Tibial nerve (tissue), 4 donors: ENCODE measurements at regions not wholly inside any gene's neighbourhood (a gene's known extent, or its start where the extent isn't known, plus 50 kb on each side); places are given as distances from the start of the nearest gene placed in this dataset.

ENCODE experiments used
- DNase-seq, 2 donors: peaks; one replicate each; pipeline ENCODE4 v3.0.0-alpha.2; 2019; ENCODE audit warnings: low spot score in 2 of 2
- H3K27ac ChIP-seq, 4 donors: fragments of 200-600 bp; sonication (generic) in 3 of 4; one replicate each; pipeline ENCODE4 v1.5.1; 2017 to 2019; ENCODE audit warnings: mild to moderate bottlenecking in 1 of 4
- H3K27me3 ChIP-seq, 2 donors: fragments of 200-600 bp; sonication (generic) in 1 of 2; one replicate each; pipeline versions ENCODE4 v1.5.1 to v1.6.0; 2017 to 2019
- H3K36me3 ChIP-seq, 3 donors: fragments of 200-600 bp; sonication (generic); one replicate each; pipeline ENCODE4 v1.5.1; 2018 to 2019
- H3K4me1 ChIP-seq, 4 donors: fragments of 200-600 bp; sonication (generic) in 3 of 4; one replicate each; pipeline ENCODE4 v1.5.1; 2017 to 2019
- H3K4me3 ChIP-seq, 4 donors: fragments of 200-600 bp; sonication (generic) in 3 of 4; one replicate each; pipeline ENCODE4 v1.5.1; 2017 to 2019; ENCODE audit warnings: mild to moderate bottlenecking in 1 of 4, moderate library complexity in 1 of 4
- H3K9me3 ChIP-seq, 4 donors: fragments of 200-600 bp; sonication (generic) in 3 of 4; one replicate each; pipeline ENCODE4 v1.5.1; 2017 to 2019
- CTCF ChIP-seq, 5 experiments: fragments of 200-600 bp in 3 of 5; fragments of 450-650 bp in 2 of 5; sonication (generic) in 3 of 5; IDR thresholded peaks; one replicate each; pipeline ENCODE4 v1.5.1; 2016 to 2019; ENCODE audit warnings: antibody characterized with exemption in 5 of 5, mild to moderate bottlenecking in 3 of 5, moderate library complexity in 2 of 5
- EP300 ChIP-seq, 2 donors: sonication (generic); formaldehyde crosslinking; IDR thresholded peaks; one replicate each; pipeline ENCODE4 v1.6.1; 2017; ENCODE audit warnings: antibody characterized with exemption in 2 of 2, mild to moderate bottlenecking in 1 of 2
- POLR2A ChIP-seq, 2 donors: fragments of 450-650 bp; IDR thresholded peaks; one replicate each; pipeline ENCODE4 v1.6.1; 2017; ENCODE audit warnings: antibody characterized with exemption in 2 of 2, mild to moderate bottlenecking in 2 of 2, moderate library complexity in 2 of 2
- WGBS, 2 donors: methylation state at CpG; one replicate each; pipeline ENCODE4 v1.1.5; 2018; 5-methylcytosine and 5-hydroxymethylcytosine counted together

GRCh38 chr12:115085594-115085993, 401.6 kb upstream of the TBX3 start:
- no peak for DNase-seq
- no peaks in the 10 kb centered on the region for H3K4me1 ChIP-seq
- no peaks in the 10 kb centered on the region for H3K36me3 ChIP-seq
- TF ChIP-seq CTCF (IDR thresholded peaks at IDR 0.05) = no peak
- TF ChIP-seq EP300 (IDR thresholded peaks at IDR 0.05) = no peak
- no peak for TF ChIP-seq POLR2A (IDR thresholded peaks at IDR 0.05)
- 93 to 94% methylated on average over 7 of the region's 7 CpGs for WGBS, 2 donors
- no peak overlapping the region for H3K4me3 ChIP-seq
- no peak overlapping the region for H3K27ac ChIP-seq
- H3K9me3 ChIP-seq = no peaks in the 10 kb centered on the region
- H3K27me3 ChIP-seq = no peaks in the 10 kb centered on the region

GRCh38 chr12:115079760-115080159, 395.8 kb upstream of the TBX3 start:
- Histone ChIP-seq H3K27me3 (no peaks in the 10 kb centered on the region), H3K36me3 (no peaks in the 10 kb centered on the region), H3K4me3 (no peak overlapping the region), H3K4me1 (no peaks in the 10 kb centered on the region), H3K9me3 (peaks cover 0 to 13% (median 0%) of the 10 kb centered on the region in 4 donors), H3K27ac (no peak overlapping the region)
- 78 to 88% methylated on average over 4 of the region's 4 CpGs for WGBS, 2 donors
- DNase-seq = no peak
- TF ChIP-seq EP300 (IDR thresholded peaks at IDR 0.05) (no peak), CTCF (IDR thresholded peaks at IDR 0.05) (no peak), POLR2A (IDR thresholded peaks at IDR 0.05) (no peak)

- no peak overlapping the region for H3K4me3 ChIP-seq
- WGBS, 2 donors = 47 to 63% methylated on average over 6 of the region's 6 CpGs
These were observed 395.0 kb upstream of the TBX3 start for GRCh38 chr12:115078990-115079389.

GRCh38 chr12:115078334-115078733, 394.4 kb upstream of the TBX3 start:
- Histone ChIP-seq H3K36me3 (no peaks in the 10 kb centered on the region), H3K27me3 (no peaks in the 10 kb centered on the region)
- 84 to 92% methylated on average over 4 of the region's 4 CpGs for WGBS, 2 donors

More at GRCh38 chr12:115078990-115079389, 395.0 kb upstream of the TBX3 start:
- H3K36me3 ChIP-seq = no peaks in the 10 kb centered on the region
- no peaks in the 10 kb centered on the region for H3K27me3 ChIP-seq
- H3K4me1 ChIP-seq = no peaks in the 10 kb centered on the region
- no peak for DNase-seq
- H3K27ac ChIP-seq = no peak overlapping the region
- no peak for TF ChIP-seq CTCF (IDR thresholded peaks at IDR 0.05)
- TF ChIP-seq POLR2A (IDR thresholded peaks at IDR 0.05) = no peak
- no peak for TF ChIP-seq EP300 (IDR thresholded peaks at IDR 0.05)
- H3K9me3 ChIP-seq = peaks cover 0 to 13% (median 0%) of the 10 kb centered on the region in 4 donors

More at GRCh38 chr12:115078334-115078733, 394.4 kb upstream of the TBX3 start:
- H3K4me1 ChIP-seq = no peaks in the 10 kb centered on the region
- DNase-seq = no peak
- no peak overlapping the region for H3K4me3 ChIP-seq
- TF ChIP-seq POLR2A (IDR thresholded peaks at IDR 0.05) (no peak), CTCF (IDR thresholded peaks at IDR 0.05) (no peak), EP300 (IDR thresholded peaks at IDR 0.05) (no peak)
- H3K9me3 ChIP-seq = peaks cover 0 to 13% (median 0%) of the 10 kb centered on the region in 4 donors
- no peak overlapping the region for H3K27ac ChIP-seq
